ENCODE measurements at regions not wholly inside any gene's neighbourhood (a gene's known extent, or its start where the extent isn't known, plus 50 kb on each side); places are given as distances from the start of the nearest gene placed in this dataset.

- H3K9me3 ChIP-seq = no peaks in the 10 kb centered on the region
- no peaks in the 10 kb centered on the region for H3K27me3 ChIP-seq (replicated peaks in 1 of 7)
- 77 to 90% (median 87%) methylated on average over 1 of the region's 1 CpG for WGBS, 5 donors
- no peak overlapping the region for H3K4me3 ChIP-seq
- no peaks in the 10 kb centered on the region for H3K36me3 ChIP-seq
- TF ChIP-seq POLR2A (IDR thresholded peaks at IDR 0.05) (no peak), POLR2AphosphoS5 (IDR thresholded peaks at IDR 0.05) (no peak)
- TF ChIP-seq, protein P1, sequence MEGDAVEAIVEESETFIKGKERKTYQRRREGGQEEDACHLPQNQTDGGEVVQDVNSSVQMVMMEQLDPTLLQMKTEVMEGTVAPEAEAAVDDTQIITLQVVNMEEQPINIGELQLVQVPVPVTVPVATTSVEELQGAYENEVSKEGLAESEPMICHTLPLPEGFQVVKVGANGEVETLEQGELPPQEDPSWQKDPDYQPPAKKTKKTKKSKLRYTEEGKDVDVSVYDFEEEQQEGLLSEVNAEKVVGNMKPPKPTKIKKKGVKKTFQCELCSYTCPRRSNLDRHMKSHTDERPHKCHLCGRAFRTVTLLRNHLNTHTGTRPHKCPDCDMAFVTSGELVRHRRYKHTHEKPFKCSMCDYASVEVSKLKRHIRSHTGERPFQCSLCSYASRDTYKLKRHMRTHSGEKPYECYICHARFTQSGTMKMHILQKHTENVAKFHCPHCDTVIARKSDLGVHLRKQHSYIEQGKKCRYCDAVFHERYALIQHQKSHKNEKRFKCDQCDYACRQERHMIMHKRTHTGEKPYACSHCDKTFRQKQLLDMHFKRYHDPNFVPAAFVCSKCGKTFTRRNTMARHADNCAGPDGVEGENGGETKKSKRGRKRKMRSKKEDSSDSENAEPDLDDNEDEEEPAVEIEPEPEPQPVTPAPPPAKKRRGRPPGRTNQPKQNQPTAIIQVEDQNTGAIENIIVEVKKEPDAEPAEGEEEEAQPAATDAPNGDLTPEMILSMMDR (IDR thresholded peaks at IDR 0.05 in 8 of 11, conservative IDR thresholded peaks at IDR 0.05 in 3 of 11) = no peak
- H3K4me1 ChIP-seq = no peaks in the 10 kb centered on the region
- intact Hi-C loops (cut with DNase I; ENCODE audit: low total_unique reads) = loop anchor here (5.0 kb wide), 1 partner anchor 240 kb away; no protein-coding TSS in a partner anchor
- H3K27ac ChIP-seq = no peak overlapping the region
- DNase-seq = no peak
Observed at GRCh38 chr21:16087523-16087922, 357.7 kb downstream of the USP25 start.

DNA sequence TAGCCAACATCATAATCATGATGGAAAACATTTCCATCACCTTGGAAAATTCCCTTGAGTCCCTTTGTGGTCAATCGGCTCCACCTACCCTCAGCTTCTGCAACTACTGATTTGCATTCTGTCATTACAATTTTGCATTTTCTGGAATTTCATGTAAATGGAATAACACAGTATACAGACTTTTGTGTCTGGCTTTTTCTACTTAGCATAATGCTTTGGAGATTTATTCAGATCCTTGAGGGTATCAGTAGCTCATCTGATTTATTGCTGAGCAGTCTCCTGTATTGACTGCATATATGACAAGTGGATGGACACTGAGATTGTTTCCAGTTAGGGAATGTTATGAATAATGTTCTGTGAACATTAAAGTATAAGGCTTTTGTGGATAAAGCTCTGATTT lies 358.3 kb downstream of the USP25 start:
- H3K36me3 ChIP-seq = no peaks in the 10 kb centered on the region
- H3K9me3 ChIP-seq = no peaks in the 10 kb centered on the region
- H3K27ac ChIP-seq = no peak overlapping the region
- WGBS, 5 donors = 74 to 95% (median 89%) methylated on average over 1 of the region's 1 CpG
- intact Hi-C loops (cut with DNase I; ENCODE audit: low total_unique reads) = loop anchor here (5.0 kb wide), 1 partner anchor 239 kb away; no protein-coding TSS in a partner anchor
- TF ChIP-seq POLR2A (IDR thresholded peaks at IDR 0.05) (no peak), POLR2AphosphoS5 (IDR thresholded peaks at IDR 0.05) (no peak)
- TF ChIP-seq, protein P1 (IDR thresholded peaks at IDR 0.05 in 8 of 11, conservative IDR thresholded peaks at IDR 0.05 in 3 of 11) = no peak
- DNase-seq = no peak
- no peaks in the 10 kb centered on the region for H3K4me1 ChIP-seq
- H3K27me3 ChIP-seq (replicated peaks in 1 of 7) = no peaks in the 10 kb centered on the region
- H3K4me3 ChIP-seq = no peak overlapping the region

DNA sequence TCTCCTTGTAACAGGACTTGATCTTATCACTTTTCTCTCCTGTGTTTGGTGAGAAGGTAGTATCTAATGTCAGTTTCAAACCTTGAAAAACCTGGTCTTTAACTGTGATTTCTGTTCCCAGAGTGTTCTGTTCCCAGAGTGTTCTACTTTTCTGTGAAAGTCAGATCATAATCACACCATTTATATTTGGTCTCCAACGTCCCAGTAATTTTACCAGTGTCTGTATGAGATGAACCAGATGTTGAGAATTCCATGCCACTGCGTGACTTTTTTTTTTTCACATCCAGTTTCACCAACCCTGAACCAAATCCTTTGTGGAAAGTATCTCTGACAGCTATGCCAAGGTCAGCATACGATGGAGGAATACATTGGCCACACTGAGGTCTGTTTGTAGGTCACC lies 365.2 kb downstream of the USP25 start:
- no peaks in the 10 kb centered on the region for H3K4me1 ChIP-seq
- no peaks in the 10 kb centered on the region for H3K27me3 ChIP-seq (replicated peaks in 1 of 7)
- no peak overlapping the region for H3K4me3 ChIP-seq
- TF ChIP-seq POLR2AphosphoS5 (IDR thresholded peaks at IDR 0.05) = no peak
- TF ChIP-seq POLR2A (IDR thresholded peaks at IDR 0.05) = no peak
- TF ChIP-seq, protein P1 (IDR thresholded peaks at IDR 0.05 in 8 of 11, conservative IDR thresholded peaks at IDR 0.05 in 3 of 11) = no peak
- DNase-seq = no peak
- WGBS, 5 donors = 55 to 82% (median 69%) methylated on average over 3 of the region's 3 CpGs
- H3K27ac ChIP-seq = no peak overlapping the region
- H3K9me3 ChIP-seq = no peaks in the 10 kb centered on the region
- H3K36me3 ChIP-seq = no peaks in the 10 kb centered on the region
- intact Hi-C loops (cut with DNase I; ENCODE audit: low total_unique reads) = no loop called here

DNA sequence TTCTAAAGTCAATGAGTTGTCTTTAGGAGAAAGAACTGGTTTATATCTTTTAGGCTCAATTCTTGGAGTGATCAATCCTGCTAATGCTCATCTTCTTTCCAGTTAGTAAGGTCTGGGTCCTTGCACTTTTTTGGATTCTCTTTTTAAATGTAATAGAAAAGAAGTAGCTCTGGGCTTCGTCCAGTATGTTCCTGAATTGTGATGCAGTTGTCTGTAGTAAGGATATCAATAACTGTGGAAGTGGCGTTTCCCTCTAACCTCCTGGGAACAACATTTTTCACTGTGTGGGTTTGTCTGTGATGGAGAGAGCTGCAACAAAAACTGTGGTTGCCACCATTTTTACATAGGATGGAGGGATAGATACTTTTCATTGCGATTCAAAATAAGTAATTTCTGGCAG lies 367.2 kb downstream of the USP25 start:
- DNase-seq = no peak
- Histone ChIP-seq H3K4me1 (no peaks in the 10 kb centered on the region), H3K4me3 (no peak overlapping the region), H3K27me3 (replicated peaks in 1 of 7) (no peaks in the 10 kb centered on the region), H3K36me3 (no peaks in the 10 kb centered on the region), H3K9me3 (no peaks in the 10 kb centered on the region), H3K27ac (no peak overlapping the region)
- intact Hi-C loops (cut with DNase I; ENCODE audit: low total_unique reads) = no loop called here
- TF ChIP-seq POLR2AphosphoS5 (IDR thresholded peaks at IDR 0.05) = no peak
- TF ChIP-seq, protein P1 (IDR thresholded peaks at IDR 0.05 in 8 of 11, conservative IDR thresholded peaks at IDR 0.05 in 3 of 11) = no peak
- no peak for TF ChIP-seq POLR2A (IDR thresholded peaks at IDR 0.05)
- WGBS, 5 donors = 77 to 89% (median 80%) methylated on average over 3 of the region's 3 CpGs

Data from spleen (tissue), 11 donors.